ENCODE measurements at regions not wholly inside any gene's neighbourhood (a gene's known extent, or its start where the extent isn't known, plus 50 kb on each side); places are given as distances from the start of the nearest gene placed in this dataset.

DNA sequence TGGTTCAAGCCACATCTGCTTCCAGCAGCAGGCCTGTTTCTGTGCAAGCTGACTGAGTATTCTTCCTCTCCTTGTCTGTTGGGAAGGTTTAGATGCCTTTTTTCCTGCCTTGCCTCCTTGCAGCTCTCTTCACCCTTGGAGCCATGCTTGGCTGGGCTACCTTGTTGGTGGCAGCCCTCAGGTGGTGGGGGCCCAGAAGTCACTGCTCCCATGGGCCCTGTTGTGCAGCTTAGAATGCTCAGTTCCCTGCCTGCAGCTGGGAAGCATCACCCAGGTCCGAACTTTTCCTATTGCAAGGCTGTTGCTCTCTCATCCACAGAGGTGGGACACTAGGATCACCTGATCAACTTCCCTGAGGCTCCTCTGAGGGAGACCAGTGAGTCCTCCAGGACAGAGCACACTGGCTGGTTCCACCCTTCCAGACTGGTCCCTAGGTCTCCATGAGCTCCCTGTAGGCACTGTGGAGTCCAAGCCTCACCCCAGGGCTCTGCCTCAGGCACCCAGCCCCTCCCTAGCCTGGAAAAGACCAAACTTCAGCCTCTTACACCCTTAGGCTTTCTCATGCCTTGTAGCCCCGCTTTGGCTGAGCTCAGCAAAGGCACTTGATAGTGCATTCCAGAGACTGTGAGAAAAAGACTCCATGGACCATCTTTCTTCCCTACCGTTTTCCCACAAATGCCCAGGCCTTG lies 219.3 kb upstream of the SH3BP4 start:
- Mint-ChIP-seq H3K9me3 (peaks cover 0 to 3% of the 10 kb centered on the region in 2 donors), H3K4me1 (no peaks in the 10 kb centered on the region), H3K4me3 (no peak overlapping the region), H3K27ac (no peak overlapping the region), H3K36me3 (no peaks in the 10 kb centered on the region), H3K27me3 (ENCODE audit: low read depth in 2 of 2) (peaks cover 8 to 11% of the 10 kb centered on the region in 2 donors)
- WGBS (ENCODE audit: insufficient coverage), result 76% methylated on average over 2 of the region's 3 CpGs
- ATAC-seq (no peak), DNase-seq (no peak)
- TF ChIP-seq, protein P1, sequence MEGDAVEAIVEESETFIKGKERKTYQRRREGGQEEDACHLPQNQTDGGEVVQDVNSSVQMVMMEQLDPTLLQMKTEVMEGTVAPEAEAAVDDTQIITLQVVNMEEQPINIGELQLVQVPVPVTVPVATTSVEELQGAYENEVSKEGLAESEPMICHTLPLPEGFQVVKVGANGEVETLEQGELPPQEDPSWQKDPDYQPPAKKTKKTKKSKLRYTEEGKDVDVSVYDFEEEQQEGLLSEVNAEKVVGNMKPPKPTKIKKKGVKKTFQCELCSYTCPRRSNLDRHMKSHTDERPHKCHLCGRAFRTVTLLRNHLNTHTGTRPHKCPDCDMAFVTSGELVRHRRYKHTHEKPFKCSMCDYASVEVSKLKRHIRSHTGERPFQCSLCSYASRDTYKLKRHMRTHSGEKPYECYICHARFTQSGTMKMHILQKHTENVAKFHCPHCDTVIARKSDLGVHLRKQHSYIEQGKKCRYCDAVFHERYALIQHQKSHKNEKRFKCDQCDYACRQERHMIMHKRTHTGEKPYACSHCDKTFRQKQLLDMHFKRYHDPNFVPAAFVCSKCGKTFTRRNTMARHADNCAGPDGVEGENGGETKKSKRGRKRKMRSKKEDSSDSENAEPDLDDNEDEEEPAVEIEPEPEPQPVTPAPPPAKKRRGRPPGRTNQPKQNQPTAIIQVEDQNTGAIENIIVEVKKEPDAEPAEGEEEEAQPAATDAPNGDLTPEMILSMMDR (IDR thresholded peaks at IDR 0.05), result no peak
- H3K4me3 ChIP-seq (ENCODE audit: low read length), result no peak overlapping the region
- no peaks in the 10 kb centered on the region for H3K27me3 ChIP-seq (ENCODE audit: control insufficient read depth, insufficient read depth, low read length)
- H3K27ac ChIP-seq (ENCODE audit: low read length), result no peak overlapping the region
- peaks cover 3% of the 10 kb centered on the region for H3K9me3 ChIP-seq (ENCODE audit: control insufficient read depth, insufficient read depth, low read length)
- no peaks in the 10 kb centered on the region for H3K36me3 ChIP-seq (ENCODE audit: control insufficient read depth, insufficient read depth, low read length)
- no peaks in the 10 kb centered on the region for H3K4me1 ChIP-seq (ENCODE audit: control insufficient read depth, insufficient read depth, low read length)
- intact Hi-C loops (cut with micrococcal nuclease), result no loop called here

- intact Hi-C loops (cut with micrococcal nuclease), result no loop called here
- peaks cover 0 to 3% of the 10 kb centered on the region in 2 donors for H3K9me3 Mint-ChIP-seq
- Histone ChIP-seq H3K4me1 (ENCODE audit: control insufficient read depth, insufficient read depth, low read length) (no peaks in the 10 kb centered on the region), H3K27me3 (ENCODE audit: control insufficient read depth, insufficient read depth, low read length) (no peaks in the 10 kb centered on the region), H3K36me3 (ENCODE audit: control insufficient read depth, insufficient read depth, low read length) (no peaks in the 10 kb centered on the region), H3K4me3 (ENCODE audit: low read length) (no peak overlapping the region), H3K27ac (ENCODE audit: low read length) (no peak overlapping the region), H3K9me3 (ENCODE audit: control insufficient read depth, insufficient read depth, low read length) (peaks cover 3% of the 10 kb centered on the region)
- no peak for DNase-seq
- no peaks in the 10 kb centered on the region for H3K4me1 Mint-ChIP-seq
- H3K36me3 Mint-ChIP-seq, result no peaks in the 10 kb centered on the region
- no peak overlapping the region for H3K27ac Mint-ChIP-seq
- no peak overlapping the region for H3K4me3 Mint-ChIP-seq
- TF ChIP-seq, protein P1 (IDR thresholded peaks at IDR 0.05), result no peak
- ATAC-seq, result no peak
- H3K27me3 Mint-ChIP-seq (ENCODE audit: low read depth in 2 of 2), result peaks cover 9 to 17% of the 10 kb centered on the region in 2 donors
- 88% methylated on average over 6 of the region's 6 CpGs for WGBS (ENCODE audit: insufficient coverage)
These were observed 220.6 kb upstream of the SH3BP4 start for GRCh38 chr2:234731236-234731635.

GRCh38 chr2:234730066-234730640 lies 221.7 kb upstream of the SH3BP4 start:
- Histone ChIP-seq H3K9me3 (ENCODE audit: control insufficient read depth, insufficient read depth, low read length) (peaks cover 2% of the 10 kb centered on the region), H3K27ac (ENCODE audit: low read length) (no peak overlapping the region), H3K4me3 (ENCODE audit: low read length) (no peak overlapping the region), H3K36me3 (ENCODE audit: control insufficient read depth, insufficient read depth, low read length) (no peaks in the 10 kb centered on the region), H3K4me1 (ENCODE audit: control insufficient read depth, insufficient read depth, low read length) (no peaks in the 10 kb centered on the region), H3K27me3 (ENCODE audit: control insufficient read depth, insufficient read depth, low read length) (no peaks in the 10 kb centered on the region)
- ATAC-seq (no peak), DNase-seq (no peak)
- TF ChIP-seq, protein P1 (IDR thresholded peaks at IDR 0.05), result no peak
- H3K36me3 Mint-ChIP-seq, result no peaks in the 10 kb centered on the region
- peaks cover 0 to 1% of the 10 kb centered on the region in 2 donors for H3K9me3 Mint-ChIP-seq
- no peak overlapping the region for H3K4me3 Mint-ChIP-seq
- intact Hi-C loops (cut with micrococcal nuclease), result no loop called here
- WGBS (ENCODE audit: insufficient coverage), result 80% methylated on average over 9 of the region's 9 CpGs
- H3K27me3 Mint-ChIP-seq (ENCODE audit: low read depth in 2 of 2), result peaks cover 9 to 21% of the 10 kb centered on the region in 2 donors
- H3K27ac Mint-ChIP-seq, result no peak overlapping the region
- no peaks in the 10 kb centered on the region for H3K4me1 Mint-ChIP-seq

All from natural killer cell (primary cell).